Endothelial cell of umbilical vein (primary cell): ENCODE measurements at regions not wholly inside any gene's neighbourhood (a gene's known extent, or its start where the extent isn't known, plus 50 kb on each side); places are given as distances from the start of the nearest gene placed in this dataset.

Experiments
- BruUV-seq: library from RNA; stranded (reverse); fragments of 400-500 nt; replicated peaks from 2 replicates; lab custom pipeline; 2021; lab: Mats Ljungman, UMichigan
- CTCF ChIA-PET: fragments of 300-600, 350-600 bp; sonication (Branson Sonifier 250); formaldehyde crosslinking; loops from one replicate; lab custom pipeline; 2021; ENCODE audit warnings: antibody characterized with exemption, inconsistent platforms; lab: Charles Lee
- POLR2A ChIA-PET: fragments of 300-600, 350-600 bp; sonication (Branson Sonifier 250); formaldehyde crosslinking; loops from one replicate; lab custom pipeline; 2021; ENCODE audit warnings: antibody characterized with exemption, inconsistent platforms; lab: Charles Lee
- DNase-seq: peaks from one replicate; pipeline ENCODE4 v3.0.0-alpha.2; 2011; ENCODE audit warnings: low read depth, low spot score
- FAIRE-seq: peaks from 2 replicates; lab custom pipeline; 2011; peaks lifted over from hg19 to GRCh38; lab: Jason Lieb, UNC
- H2AFZ ChIP-seq: 2 replicates; pipeline ENCODE4 v1.6.0; 2012; ENCODE audit warnings: low read depth, low read length, control low read depth, inconsistent platforms
- H3K27ac ChIP-seq: 2 replicates; pipeline ENCODE4 v1.5.1; 2011; ENCODE audit warnings: low read depth, mild to moderate bottlenecking, control low read depth, low read length, moderate library complexity; ENCODE audit not compliant: insufficient read depth
- H3K27me3 ChIP-seq, 2 experiments: 2 replicates each; pipeline versions ENCODE4 v1.6.0 to v1.6.1; 2011; ENCODE audit warnings: low read length in 2 of 2, mixed read lengths in 1 of 2; ENCODE audit not compliant: control insufficient read depth in 2 of 2, insufficient read depth in 2 of 2
- H3K36me3 ChIP-seq, 2 experiments: 2 replicates in 1 of 2; 3 replicates in 1 of 2; pipeline ENCODE4 v1.5.1; 2011; ENCODE audit warnings: low read length in 2 of 2, mild to moderate bottlenecking in 1 of 2, moderate library complexity in 1 of 2; ENCODE audit not compliant: control insufficient read depth in 2 of 2, insufficient read depth in 2 of 2; ENCODE audit errors: extremely low read depth in 1 of 2
- H3K4me1 ChIP-seq: 3 replicates; pipeline ENCODE4 v1.5.1; 2011; ENCODE audit warnings: mild to moderate bottlenecking, low read length; ENCODE audit not compliant: control insufficient read depth, insufficient read depth; ENCODE audit errors: extremely low read depth
- H3K4me2 ChIP-seq: 2 replicates; pipeline ENCODE4 v1.6.1; 2011; ENCODE audit warnings: low read length, control low read depth, mixed read lengths; ENCODE audit not compliant: insufficient read depth
- H3K4me3 ChIP-seq, 3 experiments: fragments of 200-600 bp in 1 of 3; sonication (generic), shearing (Covaris generic) in 1 of 3; replicated peaks in 1 of 3; 2 replicates each; pipeline ENCODE4 v1.5.1; 2011 to 2016; ENCODE audit warnings: control low read depth in 3 of 3, low read length in 3 of 3, mild to moderate bottlenecking in 2 of 3, inconsistent platforms in 1 of 3, low read depth in 1 of 3, moderate library complexity in 1 of 3; ENCODE audit not compliant: insufficient read depth in 1 of 3
- H3K79me2 ChIP-seq: 2 replicates; pipeline ENCODE4 v1.6.0; 2012; ENCODE audit warnings: low read length, inconsistent platforms; ENCODE audit not compliant: control insufficient read depth, insufficient read depth
- H3K9ac ChIP-seq: replicated peaks from 2 replicates; pipeline ENCODE3; 2011; ENCODE audit warnings: low read length, control low read depth; ENCODE audit not compliant: insufficient read depth; ENCODE audit errors: extremely low read depth
- H3K9me1 ChIP-seq: replicated peaks from 3 replicates; pipeline ENCODE4 v1.6.0; 2011; ENCODE audit warnings: mild to moderate bottlenecking, low read length; ENCODE audit not compliant: control insufficient read depth, insufficient read depth; ENCODE audit errors: extremely low read depth
- H3K9me3 ChIP-seq: replicated peaks from 2 replicates; pipeline ENCODE4 v1.5.1; 2012; ENCODE audit warnings: low read length, inconsistent platforms; ENCODE audit not compliant: control insufficient read depth, insufficient read depth
- H4K20me1 ChIP-seq: replicated peaks from 2 replicates; pipeline ENCODE3; 2011; ENCODE audit warnings: mild to moderate bottlenecking, low read length; ENCODE audit not compliant: control insufficient read depth, insufficient read depth; ENCODE audit errors: extremely low read depth
- CTCF ChIP-seq, 2 donors: IDR thresholded peaks; 1 replicate in 1 of 2; 2 replicates in 1 of 2; pipeline ENCODE4 v1.5.1; 2011; ENCODE audit warnings: low read length in 2 of 2, mild to moderate bottlenecking in 2 of 2, moderate library complexity in 2 of 2, control low read depth in 1 of 2, inconsistent platforms in 1 of 2, low read depth in 1 of 2; ENCODE audit not compliant: insufficient read depth in 1 of 2; ENCODE audit errors: extremely low read depth in 1 of 2
- EZH2 ChIP-seq: IDR thresholded peaks from 2 replicates; pipeline ENCODE4 v1.6.1; 2012; ENCODE audit warnings: borderline replicate concordance, low read depth, mild to moderate bottlenecking, moderate library complexity, low read length, inconsistent platforms; ENCODE audit not compliant: severe bottlenecking
- GATA2 ChIP-seq: IDR thresholded peaks from 2 replicates; pipeline ENCODE4 v1.7.0; 2011; ENCODE audit warnings: low read depth, mild to moderate bottlenecking, moderate library complexity, mixed read lengths, low read length; ENCODE audit not compliant: insufficient read length, insufficient read depth
- JUN ChIP-seq: IDR thresholded peaks from 2 replicates; pipeline ENCODE4 v1.6.1; 2011; ENCODE audit warnings: borderline replicate concordance, low read depth; ENCODE audit not compliant: insufficient read length, insufficient read depth
- MYC ChIP-seq: IDR thresholded peaks from one replicate; pipeline ENCODE4 v1.6.1; 2011; ENCODE audit warnings: mild to moderate bottlenecking, low read depth, low read length
- POLR2A ChIP-seq: IDR thresholded peaks from 2 replicates; pipeline ENCODE4 v1.6.1; 2012; ENCODE audit warnings: low read depth, mild to moderate bottlenecking, control low read depth, low read length
- POLR2AphosphoS5 ChIP-seq: IDR thresholded peaks from 2 replicates; pipeline ENCODE4 v1.6.1; 2012; ENCODE audit warnings: low read depth, mild to moderate bottlenecking, control low read depth, low read length, moderate library complexity; ENCODE audit not compliant: insufficient read depth
- dilution Hi-C: fragments of 300-500 bp; cut with MboI; formaldehyde crosslinking; loops from one replicate; pipeline ENCODE4 v1.15.0; 2019; ENCODE audit warnings: low sequenced_read_pairs; ENCODE audit not compliant: extremely low pct_ligation_motif_present
- intact Hi-C: fragments of 100-400 bp; cut with micrococcal nuclease; formaldehyde crosslinking; loops from one replicate; pipeline ENCODE4 v1.10.0; 2022
- TF ChIP-seq, protein P1 (sequence below): IDR thresholded peaks from 2 replicates; pipeline ENCODE4 v1.6.1; 2011; ENCODE audit not compliant: insufficient read depth, insufficient read length

GRCh38 chr2:16553226-16553625, 112.4 kb downstream of the CYRIA start:
- Histone ChIP-seq H3K4me2 (no peak overlapping the region), H3K36me3 (peaks cover 10% of the 10 kb centered on the region in 2 experiments), H2AFZ (no peak overlapping the region), H3K4me3 (no peak overlapping the region), H4K20me1 (no peaks in the 10 kb centered on the region), H3K4me1 (no peaks in the 10 kb centered on the region), H3K9ac (no peak overlapping the region), H3K9me3 (no peaks in the 10 kb centered on the region), H3K9me1 (no peaks in the 10 kb centered on the region), H3K79me2 (no peaks in the 10 kb centered on the region), H3K27me3 (no peaks in the 10 kb centered on the region), H3K27ac (no peak overlapping the region)
- ChIA-PET CTCF (interaction anchor here (0.7 to 4.8 kb wide), 10 partner anchors 9 to 613 kb away, joined by 3 to 42 read pairs (median 4); partner anchors contain the start of gene MYCN), POLR2A (no interaction called here)
- dilution Hi-C loops, result no loop called here
- DNase-seq (peak; percentile 51), FAIRE-seq (peak; percentile 69)
- intact Hi-C loops, result loop anchor here (1.0 to 2.0 kb wide), 4 partner anchors 56 to 916 kb away; no protein-coding TSS in a partner anchor
- BruUV-seq, result no TSS peak
- TF ChIP-seq EZH2 (no peak), CTCF (IDR thresholded peaks at IDR 0.05; ENCODE audit: extremely low read depth in 1 of 2, insufficient read depth in 1 of 2, low read depth in 1 of 2, low read length in 2 of 2) (peak; percentile 66 to 71)

- BruUV-seq, result no TSS peak
- H3K4me3 ChIP-seq, result no peak overlapping the region
- POLR2A ChIA-PET, result no interaction called here
- TF ChIP-seq, protein P1, sequence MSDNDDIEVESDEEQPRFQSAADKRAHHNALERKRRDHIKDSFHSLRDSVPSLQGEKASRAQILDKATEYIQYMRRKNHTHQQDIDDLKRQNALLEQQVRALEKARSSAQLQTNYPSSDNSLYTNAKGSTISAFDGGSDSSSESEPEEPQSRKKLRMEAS, result no peak
- TF ChIP-seq MYC, result no peak
- TF ChIP-seq CTCF (IDR thresholded peaks at IDR 0.05; ENCODE audit: extremely low read depth in 1 of 2, insufficient read depth in 1 of 2, low read depth in 1 of 2, low read length in 2 of 2), result no peak
- TF ChIP-seq GATA2, result no peak
- TF ChIP-seq POLR2A, result no peak
- TF ChIP-seq EZH2, result no peak
- TF ChIP-seq POLR2AphosphoS5, result no peak
- no peak for TF ChIP-seq JUN
- no peak overlapping the region for H3K4me2 ChIP-seq
- no peaks in the 10 kb centered on the region for H4K20me1 ChIP-seq
- no peak overlapping the region for H2AFZ ChIP-seq
- dilution Hi-C loops (no loop called here), intact Hi-C loops (loop anchor here (2.0 kb wide), 1 partner anchor 915 kb away; no protein-coding TSS in a partner anchor)
- no peaks in the 10 kb centered on the region for H3K79me2 ChIP-seq
- DNase-seq (no peak), FAIRE-seq (no peak)
- H3K27ac ChIP-seq, result no peak overlapping the region
- H3K9ac ChIP-seq, result no peak overlapping the region
- H3K36me3 ChIP-seq, result peaks cover 9 to 10% of the 10 kb centered on the region in 2 experiments
- H3K27me3 ChIP-seq, result no peaks in the 10 kb centered on the region
- CTCF ChIA-PET, result interaction anchor here (0.7 to 4.8 kb wide), 4 partner anchors 10 to 204 kb away, joined by 3 to 42 read pairs (median 20); no protein-coding TSS in a partner anchor
- H3K9me1 ChIP-seq, result no peaks in the 10 kb centered on the region
- no peaks in the 10 kb centered on the region for H3K9me3 ChIP-seq
- H3K4me1 ChIP-seq, result no peaks in the 10 kb centered on the region
Observed at GRCh38 chr2:16552202-16552601, 113.4 kb downstream of the CYRIA start.
